ENCODE measurements at regions not wholly inside any gene's neighbourhood (a gene's known extent, or its start where the extent isn't known, plus 50 kb on each side); places are given as distances from the start of the nearest gene placed in this dataset.

- no peak for TF ChIP-seq REST (IDR thresholded peaks at IDR 0.05; ENCODE audit: insufficient read depth in 1 of 2, low read depth in 2 of 2, low read length in 2 of 2)
- TF ChIP-seq TAF1 (IDR thresholded peaks at IDR 0.05; ENCODE audit: borderline replicate concordance, insufficient read depth, low read length) = no peak
- TF ChIP-seq FOXP2 (optimal IDR thresholded peaks at IDR 0.05; ENCODE audit: borderline replicate concordance, extremely low read depth, extremely low read length, insufficient read depth) = no peak
- TF ChIP-seq SIN3A (IDR thresholded peaks at IDR 0.05; ENCODE audit: borderline replicate concordance, insufficient read depth, low read length) = no peak
- no peak for TF ChIP-seq POLR2AphosphoS5 (IDR thresholded peaks at IDR 0.05; ENCODE audit: low read depth, low read length)
Measured at GRCh38 chr12:97283297-97283696, 179.3 kb upstream of the RMST start.
